CD8-positive, alpha-beta memory T cell (primary cell): ENCODE measurements at regions not wholly inside any gene's neighbourhood (a gene's known extent, or its start where the extent isn't known, plus 50 kb on each side); places are given as distances from the start of the nearest gene placed in this dataset.

Experiments used
- CTCF ChIA-PET: fragments of 350-600 bp; sonication (Branson Sonifier 250); formaldehyde crosslinking; loops from one replicate; lab custom pipeline; 2021; ENCODE audit warnings: antibody characterized with exemption; lab: Charles Lee
- POLR2A ChIA-PET: fragments of 350-600 bp; sonication (Branson Sonifier 250); formaldehyde crosslinking; loops from one replicate; lab custom pipeline; 2021; ENCODE audit warnings: antibody characterized with exemption; lab: Charles Lee
- DNase-seq, 5 donors: peaks; one replicate each; pipeline versions ENCODE4 v3.0.0 to v3.0.0-alpha.2; 2020 to 2022; ENCODE audit warnings: mixed read lengths in 1 of 5
- H3K27ac ChIP-seq: one replicate; pipeline ENCODE4 v1.7.0; 2013; ENCODE audit warnings: low read depth, mild to moderate bottlenecking, low read length, moderate library complexity
- H3K27me3 ChIP-seq: 2 replicates; pipeline ENCODE4 v1.7.0; 2013; ENCODE audit warnings: low read length, mild to moderate bottlenecking; ENCODE audit not compliant: insufficient read depth, poor library complexity, severe bottlenecking
- H3K36me3 ChIP-seq: 2 replicates; pipeline ENCODE4 v1.7.0; 2013; ENCODE audit warnings: mild to moderate bottlenecking, low read length, moderate library complexity; ENCODE audit not compliant: insufficient read depth
- H3K4me1 ChIP-seq: 2 replicates; pipeline ENCODE4 v1.7.0; 2013; ENCODE audit warnings: mild to moderate bottlenecking, low read length, moderate library complexity; ENCODE audit not compliant: insufficient read depth
- H3K4me3 ChIP-seq: 2 replicates; pipeline ENCODE4 v1.7.0; 2013; ENCODE audit warnings: mild to moderate bottlenecking, low read length
- H3K9me3 ChIP-seq: 2 replicates; pipeline ENCODE4 v1.7.0; 2013; ENCODE audit warnings: mild to moderate bottlenecking, low read length
- H3K27ac Mint-ChIP-seq, 8 donors: one replicate each; pipeline ENCODE4 v1.8.0; 2020 to 2021; ENCODE audit warnings: mixed read lengths in 8 of 8, mild to moderate bottlenecking in 6 of 8, inconsistent platforms in 3 of 8, moderate library complexity in 3 of 8
- H3K27me3 Mint-ChIP-seq, 2 donors: one replicate each; pipeline ENCODE4 v1.8.0; 2020 to 2021; ENCODE audit warnings: mixed read lengths in 2 of 2, mild to moderate bottlenecking in 1 of 2, moderate library complexity in 1 of 2
- H3K36me3 Mint-ChIP-seq, 3 donors: one replicate each; pipeline ENCODE4 v1.8.0; 2020 to 2021; ENCODE audit warnings: mixed read lengths in 3 of 3, inconsistent platforms in 1 of 3, mild to moderate bottlenecking in 1 of 3
- H3K4me1 Mint-ChIP-seq, 3 donors: one replicate each; pipeline ENCODE4 v1.8.0; 2020 to 2021; ENCODE audit warnings: mixed read lengths in 3 of 3, inconsistent platforms in 1 of 3, mild to moderate bottlenecking in 1 of 3
- H3K4me3 Mint-ChIP-seq, 7 donors: one replicate each; pipeline ENCODE4 v1.8.0; 2020 to 2021; ENCODE audit warnings: mixed read lengths in 7 of 7, mild to moderate bottlenecking in 6 of 7, moderate library complexity in 4 of 7, inconsistent platforms in 2 of 7
- H3K9me3 Mint-ChIP-seq, 5 donors: one replicate each; pipeline ENCODE4 v1.8.0; 2020 to 2022; ENCODE audit warnings: mixed read lengths in 5 of 5, mild to moderate bottlenecking in 3 of 5, moderate library complexity in 2 of 5, inconsistent platforms in 1 of 5

DNA sequence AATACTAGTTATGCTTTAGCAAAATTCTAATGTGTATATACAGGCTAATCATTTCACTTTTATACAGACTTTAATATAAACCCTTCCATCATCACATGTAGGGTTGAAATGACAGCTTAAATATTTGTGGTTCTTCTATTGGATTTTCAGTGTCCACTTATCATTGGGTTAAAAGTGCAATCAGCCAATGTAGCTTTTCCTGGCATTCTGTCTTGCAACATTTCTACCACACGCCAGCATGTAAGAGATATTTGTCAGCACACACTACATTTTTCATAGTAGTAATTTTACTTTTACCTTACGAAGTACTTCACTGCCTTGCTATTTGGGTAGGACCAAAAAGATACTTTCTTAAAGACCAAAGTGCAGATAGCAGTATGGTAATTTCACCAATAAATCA lies 252.0 kb downstream of the TBX18 start:
- Histone ChIP-seq H3K4me3 (no peak overlapping the region), H3K36me3 (no peaks in the 10 kb centered on the region), H3K9me3 (no peaks in the 10 kb centered on the region), H3K4me1 (no peaks in the 10 kb centered on the region), H3K27me3 (no peaks in the 10 kb centered on the region), H3K27ac (no peak overlapping the region)
- peaks cover 0 to 10% (median 0%) of the 10 kb centered on the region in 5 donors for H3K9me3 Mint-ChIP-seq
- H3K27me3 Mint-ChIP-seq, result no peaks in the 10 kb centered on the region
- H3K4me1 Mint-ChIP-seq, result no peaks in the 10 kb centered on the region
- ChIA-PET POLR2A (no interaction called here), CTCF (no interaction called here)
- no peak overlapping the region for H3K4me3 Mint-ChIP-seq
- no peaks in the 10 kb centered on the region for H3K36me3 Mint-ChIP-seq
- no peak overlapping the region for H3K27ac Mint-ChIP-seq
- DNase-seq, result no peak

DNA sequence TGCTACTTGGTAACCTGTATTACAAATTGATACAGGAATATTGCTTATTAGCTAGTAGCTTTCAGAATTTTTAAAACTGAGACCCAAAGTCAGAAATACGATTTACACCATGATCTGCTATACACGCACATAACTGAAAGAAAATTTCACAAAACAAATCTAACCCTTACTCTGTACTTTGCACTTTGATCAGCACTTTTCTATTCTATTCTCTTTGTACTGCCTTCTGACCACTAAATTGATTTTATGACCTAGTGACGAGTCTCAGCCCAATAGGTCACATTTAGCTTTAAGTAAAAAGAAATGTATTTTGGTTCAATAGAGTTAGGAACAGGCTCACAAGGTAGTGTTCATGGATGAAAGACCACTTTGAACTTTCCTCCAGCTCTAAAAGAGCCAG lies 252.5 kb downstream of the TBX18 start:
- no peaks in the 10 kb centered on the region for H3K4me1 ChIP-seq
- Mint-ChIP-seq H3K27me3 (no peaks in the 10 kb centered on the region), H3K4me1 (no peaks in the 10 kb centered on the region), H3K4me3 (no peak overlapping the region), H3K27ac (no peak overlapping the region), H3K36me3 (no peaks in the 10 kb centered on the region), H3K9me3 (peaks cover 0 to 14% (median 0%) of the 10 kb centered on the region in 5 donors)
- POLR2A ChIA-PET, result no interaction called here
- H3K4me3 ChIP-seq, result no peak overlapping the region
- no peaks in the 10 kb centered on the region for H3K36me3 ChIP-seq
- H3K27me3 ChIP-seq, result no peaks in the 10 kb centered on the region
- CTCF ChIA-PET, result no interaction called here
- no peak for DNase-seq
- no peaks in the 10 kb centered on the region for H3K9me3 ChIP-seq
- H3K27ac ChIP-seq, result no peak overlapping the region

DNA sequence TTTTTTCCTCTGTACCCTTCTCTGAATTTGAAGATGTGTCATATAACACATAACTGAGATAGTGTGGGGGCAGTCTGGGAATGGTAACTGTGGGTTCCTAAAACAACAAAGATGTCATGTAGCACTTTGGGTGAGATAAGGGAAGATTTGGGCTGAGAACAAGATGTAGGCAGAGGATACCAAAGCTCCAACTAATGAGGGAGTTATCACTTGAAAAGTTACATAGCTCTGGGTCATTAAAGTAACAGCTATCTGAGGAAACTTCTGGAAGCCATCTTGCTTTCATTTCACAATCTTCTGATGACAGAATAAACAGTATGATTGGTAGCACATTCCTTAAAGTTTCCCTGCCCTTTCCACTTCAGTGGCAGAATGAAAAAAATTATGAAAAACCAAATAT lies 255.4 kb downstream of the TBX18 start:
- Mint-ChIP-seq H3K4me3 (no peak overlapping the region), H3K27me3 (no peaks in the 10 kb centered on the region), H3K27ac (no peak overlapping the region), H3K4me1 (no peaks in the 10 kb centered on the region), H3K36me3 (no peaks in the 10 kb centered on the region), H3K9me3 (peaks cover 0 to 17% (median 0%) of the 10 kb centered on the region in 5 donors)
- Histone ChIP-seq H3K27me3 (no peaks in the 10 kb centered on the region), H3K4me1 (no peaks in the 10 kb centered on the region), H3K27ac (no peak overlapping the region), H3K36me3 (no peaks in the 10 kb centered on the region), H3K4me3 (no peak overlapping the region), H3K9me3 (no peaks in the 10 kb centered on the region)
- no peak for DNase-seq
- ChIA-PET POLR2A (no interaction called here), CTCF (no interaction called here)

DNA sequence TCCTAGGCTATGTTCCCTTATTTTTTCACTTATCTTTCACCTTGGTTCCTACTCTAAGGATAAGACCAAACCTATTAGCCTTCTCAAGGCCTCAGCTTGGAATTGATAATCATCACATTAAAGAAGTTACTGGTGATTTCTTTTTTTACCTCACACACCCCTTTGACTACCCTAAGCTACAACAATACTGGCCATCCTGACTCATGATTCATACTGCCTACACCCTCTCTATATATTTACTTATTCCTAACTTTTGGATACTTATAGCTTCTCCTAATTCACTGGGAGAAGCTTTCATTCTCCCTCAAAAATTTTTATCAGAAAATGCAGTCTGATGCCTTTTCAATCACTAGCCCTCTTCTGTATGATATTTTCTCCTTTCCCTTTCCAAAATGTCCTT lies 256.1 kb downstream of the TBX18 start:
- no peaks in the 10 kb centered on the region for H3K4me1 Mint-ChIP-seq
- CTCF ChIA-PET, result no interaction called here
- peaks cover 0 to 17% (median 0%) of the 10 kb centered on the region in 5 donors for H3K9me3 Mint-ChIP-seq

DNA sequence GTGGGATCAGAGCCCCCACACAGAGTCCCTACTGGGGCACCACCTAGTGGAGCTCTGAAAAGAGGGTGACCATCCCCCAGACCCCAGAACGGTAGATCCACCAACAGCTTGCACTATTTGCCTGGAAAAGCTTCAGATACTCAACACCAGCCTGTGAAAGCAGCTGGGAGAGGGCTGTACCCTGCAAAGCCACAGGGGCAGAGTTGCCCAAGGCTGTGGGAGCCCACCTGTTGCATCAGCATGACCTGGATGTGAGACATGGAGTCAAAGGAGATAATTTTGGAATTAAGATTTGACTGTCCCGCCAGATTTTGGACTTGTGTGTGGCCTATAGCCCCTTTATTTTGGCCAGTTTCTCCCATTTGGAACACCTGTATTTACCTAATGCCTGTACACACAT lies 260.4 kb downstream of the TBX18 start:
- Mint-ChIP-seq H3K27me3 (no peaks in the 10 kb centered on the region), H3K27ac (no peak overlapping the region), H3K4me1 (no peaks in the 10 kb centered on the region), H3K9me3 (peaks cover 0 to 17% (median 6%) of the 10 kb centered on the region in 5 donors), H3K36me3 (no peaks in the 10 kb centered on the region), H3K4me3 (no peak overlapping the region)
- POLR2A ChIA-PET, result no interaction called here
- Histone ChIP-seq H3K36me3 (no peaks in the 10 kb centered on the region), H3K27me3 (no peaks in the 10 kb centered on the region), H3K9me3 (no peaks in the 10 kb centered on the region), H3K4me1 (no peaks in the 10 kb centered on the region), H3K4me3 (no peak overlapping the region), H3K27ac (no peak overlapping the region)
- CTCF ChIA-PET, result no interaction called here
- no peak for DNase-seq

More for the DNA sequence above, 256.1 kb downstream of the TBX18 start:
- H3K4me3 ChIP-seq, result no peak overlapping the region
- no peak overlapping the region for H3K27ac Mint-ChIP-seq
- no peak overlapping the region for H3K4me3 Mint-ChIP-seq
- H3K36me3 Mint-ChIP-seq, result no peaks in the 10 kb centered on the region
- DNase-seq, result no peak
- H3K9me3 ChIP-seq, result no peaks in the 10 kb centered on the region
- no peaks in the 10 kb centered on the region for H3K36me3 ChIP-seq
- H3K27me3 Mint-ChIP-seq, result no peaks in the 10 kb centered on the region
- POLR2A ChIA-PET, result no interaction called here
- H3K4me1 ChIP-seq, result no peaks in the 10 kb centered on the region
- no peaks in the 10 kb centered on the region for H3K27me3 ChIP-seq
- H3K27ac ChIP-seq, result no peak overlapping the region

DNA sequence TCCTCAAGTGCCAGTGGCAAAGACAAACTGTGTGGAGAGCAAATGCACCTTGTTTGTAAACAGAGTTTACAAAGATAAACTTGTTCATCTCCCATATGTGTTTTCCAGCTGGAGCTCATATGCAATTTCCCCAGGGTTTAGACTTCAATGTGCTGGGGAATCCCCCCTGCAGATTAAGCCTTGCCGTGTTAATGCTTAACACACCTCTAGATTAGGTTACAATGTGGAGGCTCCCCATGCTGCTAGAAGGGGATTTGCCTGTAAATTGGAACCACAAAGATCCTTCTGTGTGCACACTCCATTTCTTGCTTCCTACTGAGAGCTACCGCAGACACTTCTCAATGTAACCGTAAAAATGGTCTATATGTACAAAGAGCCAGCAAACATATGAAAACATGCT lies 263.1 kb downstream of the TBX18 start:
- Mint-ChIP-seq H3K4me1 (no peaks in the 10 kb centered on the region), H3K27me3 (no peaks in the 10 kb centered on the region), H3K27ac (no peak overlapping the region), H3K4me3 (no peak overlapping the region), H3K9me3 (peaks cover 0 to 14% (median 4%) of the 10 kb centered on the region in 5 donors), H3K36me3 (no peaks in the 10 kb centered on the region)
- CTCF ChIA-PET, result no interaction called here
- POLR2A ChIA-PET, result no interaction called here
- Histone ChIP-seq H3K27me3 (no peaks in the 10 kb centered on the region), H3K4me1 (no peaks in the 10 kb centered on the region), H3K9me3 (no peaks in the 10 kb centered on the region), H3K36me3 (no peaks in the 10 kb centered on the region), H3K4me3 (no peak overlapping the region), H3K27ac (no peak overlapping the region)
- DNase-seq, result no peak

DNA sequence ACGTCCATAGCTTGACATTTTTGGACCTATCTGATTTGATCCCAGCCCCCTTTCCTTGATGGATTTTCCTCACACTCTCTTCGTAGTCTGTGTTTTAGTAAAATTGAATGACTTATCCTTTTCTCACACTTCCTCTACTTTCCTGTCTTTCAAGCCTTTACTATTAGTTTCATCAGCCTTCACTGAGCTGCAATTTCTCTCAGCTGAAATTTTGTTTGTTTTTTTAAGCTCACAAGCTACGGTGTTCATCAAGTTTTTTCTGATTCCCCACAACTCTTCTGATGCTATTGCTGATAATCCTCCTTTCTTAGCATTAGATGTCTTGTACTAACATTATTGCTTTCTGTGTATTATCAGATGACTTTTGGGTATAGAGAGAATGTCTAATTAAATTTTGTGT lies 263.7 kb downstream of the TBX18 start:
- Histone ChIP-seq H3K4me1 (no peaks in the 10 kb centered on the region), H3K27me3 (no peaks in the 10 kb centered on the region), H3K36me3 (no peaks in the 10 kb centered on the region), H3K9me3 (no peaks in the 10 kb centered on the region), H3K27ac (no peak overlapping the region), H3K4me3 (no peak overlapping the region)
- DNase-seq, result no peak
- Mint-ChIP-seq H3K27me3 (no peaks in the 10 kb centered on the region), H3K4me3 (no peak overlapping the region), H3K36me3 (no peaks in the 10 kb centered on the region), H3K27ac (no peak overlapping the region), H3K4me1 (no peaks in the 10 kb centered on the region), H3K9me3 (peaks cover 0 to 14% (median 4%) of the 10 kb centered on the region in 5 donors)
- POLR2A ChIA-PET, result no interaction called here
- CTCF ChIA-PET, result no interaction called here

DNA sequence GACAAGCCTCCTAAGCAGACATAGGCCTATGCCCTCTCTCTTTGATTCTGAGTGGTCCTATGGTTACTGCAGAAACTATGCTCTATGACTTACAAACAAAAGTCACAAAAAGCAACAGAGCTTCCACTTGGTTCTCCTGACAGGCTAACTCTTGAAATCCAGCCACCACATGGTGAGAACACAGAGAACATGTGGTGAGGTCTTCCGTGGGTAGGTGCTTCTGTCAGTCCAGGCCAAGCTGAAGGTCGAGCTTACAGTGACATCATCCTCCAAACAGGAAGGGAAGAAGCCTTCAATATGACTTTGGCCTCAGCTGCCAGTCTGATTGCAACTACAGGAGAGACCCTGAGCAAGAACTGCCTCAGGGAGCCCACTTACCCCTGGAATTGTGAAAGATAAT lies 265.5 kb downstream of the TBX18 start:
- H3K9me3 Mint-ChIP-seq, result peaks cover 0 to 14% (median 6%) of the 10 kb centered on the region in 5 donors
- POLR2A ChIA-PET, result no interaction called here

More for the DNA sequence above, 265.5 kb downstream of the TBX18 start:
- H3K4me3 Mint-ChIP-seq, result no peak overlapping the region
- Histone ChIP-seq H3K4me1 (no peaks in the 10 kb centered on the region), H3K27me3 (no peaks in the 10 kb centered on the region), H3K36me3 (no peaks in the 10 kb centered on the region), H3K4me3 (no peak overlapping the region), H3K9me3 (no peaks in the 10 kb centered on the region), H3K27ac (no peak overlapping the region)
- H3K27me3 Mint-ChIP-seq, result no peaks in the 10 kb centered on the region
- CTCF ChIA-PET, result no interaction called here
- no peak for DNase-seq
- H3K27ac Mint-ChIP-seq, result no peak overlapping the region
- no peaks in the 10 kb centered on the region for H3K4me1 Mint-ChIP-seq
- no peaks in the 10 kb centered on the region for H3K36me3 Mint-ChIP-seq
